Breast epithelium (tissue), 4 donors: ENCODE measurements at regions not wholly inside any gene's neighbourhood (a gene's known extent, or its start where the extent isn't known, plus 50 kb on each side); places are given as distances from the start of the nearest gene placed in this dataset.

Source experiments
- DNase-seq, 2 donors: peaks; one replicate each; pipeline ENCODE4 v3.0.0-alpha.2; 2019; ENCODE audit warnings: low spot score in 2 of 2
- H3K27ac ChIP-seq, 2 donors: fragments of 200-600 bp; sonication (generic) in 1 of 2; one replicate each; pipeline ENCODE4 v1.5.1; 2016 to 2019; ENCODE audit warnings: mild to moderate bottlenecking in 1 of 2
- H3K27me3 ChIP-seq, 2 donors: fragments of 200-600 bp; sonication (generic) in 1 of 2; one replicate each; pipeline versions ENCODE4 v1.5.1 to v1.6.0; 2017 to 2019; ENCODE audit warnings: control low read depth in 1 of 2, mild to moderate bottlenecking in 1 of 2
- H3K36me3 ChIP-seq: fragments of 200-600 bp; one replicate; pipeline ENCODE4 v1.5.1; 2019
- H3K4me1 ChIP-seq, 2 donors: fragments of 200-600 bp; sonication (generic); one replicate each; pipeline ENCODE4 v1.5.1; 2016 to 2019; ENCODE audit warnings: control low read depth in 1 of 2
- H3K4me3 ChIP-seq, 3 donors: fragments of 200-600 bp; sonication (generic); 1 replicate in 2 of 3; 2 replicates in 1 of 3; pipeline ENCODE4 v1.5.1; 2016 to 2019; ENCODE audit warnings: mild to moderate bottlenecking in 3 of 3, moderate library complexity in 2 of 3
- H3K9me3 ChIP-seq, 2 donors: fragments of 200-600 bp; sonication (generic) in 1 of 2; one replicate each; pipeline ENCODE4 v1.5.1; 2016 to 2019; ENCODE audit warnings: control low read depth in 1 of 2
- POLR2A ChIP-seq: fragments of 450-650 bp; IDR thresholded peaks from one replicate; pipeline ENCODE4 v1.6.1; 2016; ENCODE audit warnings: antibody characterized with exemption, mild to moderate bottlenecking, moderate library complexity
- POLR2AphosphoS5 ChIP-seq, 3 donors: sonication (generic); formaldehyde crosslinking; IDR thresholded peaks; one replicate each; pipeline ENCODE4 v1.6.1; 2017; ENCODE audit warnings: antibody characterized with exemption in 3 of 3
- intact Hi-C: fragments of 100-400 bp; cut with DNase I; formaldehyde crosslinking; loops from one replicate; pipeline ENCODE4 v1.15.1; 2023; ENCODE audit warnings: low total_unique reads
- TF ChIP-seq, protein P1 (sequence below), 3 donors: fragments of 450-650 bp; IDR thresholded peaks; one replicate each; pipeline ENCODE4 v1.5.1; 2016 to 2017; ENCODE audit warnings: antibody characterized with exemption in 3 of 3, mild to moderate bottlenecking in 3 of 3, moderate library complexity in 3 of 3

DNA sequence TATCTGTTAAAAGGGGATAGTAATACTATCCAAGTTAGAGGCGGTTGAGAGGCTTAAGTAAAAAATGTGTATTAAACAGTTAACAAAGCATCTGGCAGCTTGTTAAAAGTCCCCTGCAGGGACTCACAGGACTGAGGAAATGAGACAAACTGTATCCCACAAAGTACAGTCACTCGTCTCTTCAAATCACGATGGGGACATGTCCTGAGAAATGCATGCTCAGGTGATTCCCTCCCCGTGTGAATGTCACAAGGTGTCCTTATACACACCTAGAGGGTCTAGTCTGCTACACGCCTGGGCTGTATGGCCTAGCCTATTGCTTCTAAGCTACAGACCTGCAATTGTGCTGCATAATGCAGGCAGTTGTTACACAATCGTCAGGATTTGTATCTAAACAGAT, 237.0 kb downstream of the IRX2 start:
- H3K36me3 ChIP-seq, result no peaks in the 10 kb centered on the region
- no peaks in the 10 kb centered on the region for H3K9me3 ChIP-seq
- H3K27ac ChIP-seq, result no peak overlapping the region
- no peak for DNase-seq
- intact Hi-C loops, result no loop called here
- H3K27me3 ChIP-seq, result no peaks in the 10 kb centered on the region
- no peak overlapping the region for H3K4me3 ChIP-seq
- no peaks in the 10 kb centered on the region for H3K4me1 ChIP-seq
- TF ChIP-seq POLR2A (no peak), POLR2AphosphoS5 (IDR thresholded peaks at IDR 0.05) (no peak)
- TF ChIP-seq, protein P1, sequence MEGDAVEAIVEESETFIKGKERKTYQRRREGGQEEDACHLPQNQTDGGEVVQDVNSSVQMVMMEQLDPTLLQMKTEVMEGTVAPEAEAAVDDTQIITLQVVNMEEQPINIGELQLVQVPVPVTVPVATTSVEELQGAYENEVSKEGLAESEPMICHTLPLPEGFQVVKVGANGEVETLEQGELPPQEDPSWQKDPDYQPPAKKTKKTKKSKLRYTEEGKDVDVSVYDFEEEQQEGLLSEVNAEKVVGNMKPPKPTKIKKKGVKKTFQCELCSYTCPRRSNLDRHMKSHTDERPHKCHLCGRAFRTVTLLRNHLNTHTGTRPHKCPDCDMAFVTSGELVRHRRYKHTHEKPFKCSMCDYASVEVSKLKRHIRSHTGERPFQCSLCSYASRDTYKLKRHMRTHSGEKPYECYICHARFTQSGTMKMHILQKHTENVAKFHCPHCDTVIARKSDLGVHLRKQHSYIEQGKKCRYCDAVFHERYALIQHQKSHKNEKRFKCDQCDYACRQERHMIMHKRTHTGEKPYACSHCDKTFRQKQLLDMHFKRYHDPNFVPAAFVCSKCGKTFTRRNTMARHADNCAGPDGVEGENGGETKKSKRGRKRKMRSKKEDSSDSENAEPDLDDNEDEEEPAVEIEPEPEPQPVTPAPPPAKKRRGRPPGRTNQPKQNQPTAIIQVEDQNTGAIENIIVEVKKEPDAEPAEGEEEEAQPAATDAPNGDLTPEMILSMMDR (IDR thresholded peaks at IDR 0.05), result no peak

DNA sequence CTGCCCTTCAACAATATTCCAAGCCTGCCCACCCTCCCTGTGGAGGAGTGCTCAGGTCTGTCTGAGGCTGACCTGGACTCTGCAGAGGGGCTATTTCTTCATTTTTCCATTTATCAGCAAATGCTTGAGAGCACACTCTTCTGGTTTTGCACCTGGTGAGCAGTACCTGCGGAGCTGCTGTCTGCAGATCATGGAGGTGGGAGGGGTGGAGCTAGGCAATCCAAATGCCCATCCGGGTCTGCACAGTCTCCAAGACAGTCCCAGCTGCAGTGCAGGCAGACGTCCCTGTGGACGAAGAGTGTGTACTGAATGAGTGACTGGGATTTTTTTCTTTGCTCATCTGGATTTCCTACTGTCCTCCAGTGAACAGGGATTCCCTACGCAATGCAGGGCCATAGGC, 239.8 kb downstream of the IRX2 start:
- no peak overlapping the region for H3K4me3 ChIP-seq
- intact Hi-C loops, result no loop called here

DNA sequence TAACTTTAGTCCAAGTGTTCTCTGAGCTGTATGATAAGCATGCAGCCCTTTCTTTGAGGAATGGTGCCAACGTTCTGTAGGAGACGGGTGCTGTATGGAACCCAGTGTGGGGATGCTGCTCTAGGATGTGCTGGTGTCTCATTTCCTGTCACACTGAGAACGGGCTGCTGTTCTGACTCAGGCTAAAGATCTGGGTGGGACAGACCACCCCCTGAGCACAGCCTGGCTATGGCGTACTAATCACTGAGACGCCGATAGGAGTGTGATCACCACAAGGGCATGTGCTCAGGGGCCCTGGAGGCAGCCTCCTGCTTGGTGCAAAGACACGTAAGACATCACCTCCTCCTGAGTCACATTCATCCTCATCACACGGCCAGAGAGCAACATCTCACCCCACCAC, 240.4 kb downstream of the IRX2 start:
- H3K27ac ChIP-seq, result no peak overlapping the region
- no peaks in the 10 kb centered on the region for H3K4me1 ChIP-seq
- no peaks in the 10 kb centered on the region for H3K27me3 ChIP-seq
- intact Hi-C loops, result no loop called here
- TF ChIP-seq POLR2AphosphoS5 (IDR thresholded peaks at IDR 0.05), result no peak
- TF ChIP-seq, protein P1 (IDR thresholded peaks at IDR 0.05), result no peak
- TF ChIP-seq POLR2A, result no peak
- no peaks in the 10 kb centered on the region for H3K9me3 ChIP-seq
- no peak for DNase-seq
- no peak overlapping the region for H3K4me3 ChIP-seq
- no peaks in the 10 kb centered on the region for H3K36me3 ChIP-seq

More for the DNA sequence above, 239.8 kb downstream of the IRX2 start:
- Histone ChIP-seq H3K36me3 (no peaks in the 10 kb centered on the region), H3K4me1 (no peaks in the 10 kb centered on the region), H3K27ac (no peak overlapping the region), H3K9me3 (no peaks in the 10 kb centered on the region), H3K27me3 (no peaks in the 10 kb centered on the region)
- no peak for DNase-seq
- TF ChIP-seq POLR2A (no peak), POLR2AphosphoS5 (IDR thresholded peaks at IDR 0.05) (no peak)
- TF ChIP-seq, protein P1 (IDR thresholded peaks at IDR 0.05), result no peak

DNA sequence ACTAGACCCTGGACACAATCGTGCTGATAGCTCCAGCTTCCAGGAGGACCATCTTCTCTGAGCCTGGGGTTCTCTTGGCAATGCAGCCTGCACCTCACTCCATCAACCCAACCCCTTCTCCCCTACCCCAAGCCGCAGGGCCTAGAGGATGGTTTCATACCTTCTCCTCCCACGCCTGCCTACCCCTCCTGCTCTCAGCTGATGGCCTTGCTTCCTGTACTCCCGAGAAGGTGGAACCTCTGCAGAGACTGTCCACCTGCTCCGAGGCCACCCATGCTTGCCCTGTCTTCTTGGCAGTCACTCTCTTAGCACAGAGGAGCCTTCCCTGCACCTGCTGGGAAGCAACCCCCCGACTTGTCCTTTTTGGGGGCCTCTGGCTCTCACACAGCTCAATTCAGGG, 241.9 kb downstream of the IRX2 start:
- Histone ChIP-seq H3K9me3 (no peaks in the 10 kb centered on the region), H3K4me1 (no peaks in the 10 kb centered on the region), H3K36me3 (no peaks in the 10 kb centered on the region), H3K4me3 (no peak overlapping the region), H3K27me3 (no peaks in the 10 kb centered on the region), H3K27ac (no peak overlapping the region)
- no peak for DNase-seq
- no peak for TF ChIP-seq POLR2A
- TF ChIP-seq, protein P1 (IDR thresholded peaks at IDR 0.05), result no peak
- no peak for TF ChIP-seq POLR2AphosphoS5 (IDR thresholded peaks at IDR 0.05)
- intact Hi-C loops, result no loop called here

DNA sequence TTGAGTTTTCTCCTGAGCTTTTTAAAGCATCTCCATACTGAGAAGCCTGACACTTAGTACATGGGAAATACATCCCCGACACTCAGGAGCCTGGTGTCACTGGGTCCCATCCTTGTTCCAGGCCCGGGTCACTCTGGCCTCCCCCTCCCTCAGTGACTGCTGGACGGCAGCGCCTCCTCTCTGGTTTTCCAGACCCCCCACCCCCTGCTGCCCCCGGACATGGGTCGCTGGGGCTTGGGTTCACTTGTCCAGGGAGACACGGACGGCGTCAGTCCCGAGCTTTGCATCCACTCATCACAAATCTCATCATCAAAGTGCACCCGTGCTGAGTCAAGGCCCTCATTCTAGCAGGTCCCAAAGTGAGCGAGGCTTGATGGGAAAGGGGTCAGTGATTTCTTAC, 243.0 kb downstream of the IRX2 start:
- no peaks in the 10 kb centered on the region for H3K36me3 ChIP-seq
- H3K27me3 ChIP-seq, result no peaks in the 10 kb centered on the region
- no peak overlapping the region for H3K4me3 ChIP-seq
- TF ChIP-seq POLR2AphosphoS5 (IDR thresholded peaks at IDR 0.05) (no peak), POLR2A (no peak)
- TF ChIP-seq, protein P1 (IDR thresholded peaks at IDR 0.05), result no peak
- intact Hi-C loops, result no loop called here
- no peak for DNase-seq
- H3K4me1 ChIP-seq, result no peaks in the 10 kb centered on the region
- H3K27ac ChIP-seq, result no peak overlapping the region
- H3K9me3 ChIP-seq, result peaks cover 0 to 6% of the 10 kb centered on the region in 2 donors
